NCI-H345 treated with DMSO at 0.1 percent for 48 hours (cell line): ENCODE measurements at regions not wholly inside any gene's neighbourhood (a gene's known extent, or its start where the extent isn't known, plus 50 kb on each side); places are given as distances from the start of the nearest gene placed in this dataset.
"Not testable (repeated sequence)": the region's sequence is repeated elsewhere in the genome, so short reads cannot be mapped to it uniquely, and the experiment has no call there.

Experiments used
- DNase-seq: peaks from one replicate; lab custom pipeline; 2025; ENCODE audit not compliant: unreplicated experiment; lab: John Stamatoyannopoulos, UW

GRCh38 chr2:88994856-88995255, 303.4 kb downstream of the RPIA start:
- not testable (repeated sequence) for DNase-seq

- DNase-seq = not testable (repeated sequence)
Measured at GRCh38 chr2:88996588-88996987, 305.1 kb downstream of the RPIA start.

GRCh38 chr2:88999365-88999764, 307.9 kb downstream of the RPIA start:
- DNase-seq = no peak

- no peak for DNase-seq
Measured at GRCh38 chr2:89000235-89000634, 308.8 kb downstream of the RPIA start.

- not testable (repeated sequence) for DNase-seq
Measured at GRCh38 chr2:89004238-89004637, 312.8 kb downstream of the RPIA start.

GRCh38 chr2:89020566-89020965, 329.1 kb downstream of the RPIA start:
- not testable (repeated sequence) for DNase-seq

- DNase-seq = not testable (repeated sequence)
Measured at GRCh38 chr2:89026296-89026695, 334.8 kb downstream of the RPIA start.

- not testable (repeated sequence) for DNase-seq
Measured at GRCh38 chr2:89027115-89027514, 335.6 kb downstream of the RPIA start.

- not testable (repeated sequence) for DNase-seq
Measured at GRCh38 chr2:89027536-89027935, 336.1 kb downstream of the RPIA start.

GRCh38 chr2:89029257-89029656, 337.8 kb downstream of the RPIA start:
- DNase-seq = not testable (repeated sequence)

GRCh38 chr2:89048138-89049066, 356.9 kb downstream of the RPIA start:
- DNase-seq = not testable (repeated sequence)

- DNase-seq = not testable (repeated sequence)
Measured at GRCh38 chr2:89058616-89059015, 367.1 kb downstream of the RPIA start.

- not testable (repeated sequence) for DNase-seq
Measured at GRCh38 chr2:89061174-89061573, 369.7 kb downstream of the RPIA start.

GRCh38 chr2:89076771-89077170, 385.3 kb downstream of the RPIA start:
- DNase-seq = not testable (repeated sequence)

GRCh38 chr2:89092911-89093310, 401.4 kb downstream of the RPIA start:
- not testable (repeated sequence) for DNase-seq

- not testable (repeated sequence) for DNase-seq
Measured at GRCh38 chr2:89095060-89095459, 403.6 kb downstream of the RPIA start.

GRCh38 chr2:89102587-89102986, 411.1 kb downstream of the RPIA start:
- not testable (repeated sequence) for DNase-seq

- DNase-seq = not testable (repeated sequence)
Measured at GRCh38 chr2:89106369-89107019, 415.0 kb downstream of the RPIA start.

GRCh38 chr2:89112434-89112833, 421.0 kb downstream of the RPIA start:
- DNase-seq = not testable (repeated sequence)

- DNase-seq = not testable (repeated sequence)
Measured at GRCh38 chr2:89113286-89113685, 421.8 kb downstream of the RPIA start.

- not testable (repeated sequence) for DNase-seq
Measured at GRCh38 chr2:89129440-89129839, 438.0 kb downstream of the RPIA start.
